AML-193 (cell line): ENCODE measurements at regions not wholly inside any gene's neighbourhood (a gene's known extent, or its start where the extent isn't known, plus 50 kb on each side); places are given as distances from the start of the nearest gene placed in this dataset.

Experiments
- DNase-seq, 2 experiments: peaks; one replicate each; lab custom pipeline; 2025; lab: John Stamatoyannopoulos, UW

DNA sequence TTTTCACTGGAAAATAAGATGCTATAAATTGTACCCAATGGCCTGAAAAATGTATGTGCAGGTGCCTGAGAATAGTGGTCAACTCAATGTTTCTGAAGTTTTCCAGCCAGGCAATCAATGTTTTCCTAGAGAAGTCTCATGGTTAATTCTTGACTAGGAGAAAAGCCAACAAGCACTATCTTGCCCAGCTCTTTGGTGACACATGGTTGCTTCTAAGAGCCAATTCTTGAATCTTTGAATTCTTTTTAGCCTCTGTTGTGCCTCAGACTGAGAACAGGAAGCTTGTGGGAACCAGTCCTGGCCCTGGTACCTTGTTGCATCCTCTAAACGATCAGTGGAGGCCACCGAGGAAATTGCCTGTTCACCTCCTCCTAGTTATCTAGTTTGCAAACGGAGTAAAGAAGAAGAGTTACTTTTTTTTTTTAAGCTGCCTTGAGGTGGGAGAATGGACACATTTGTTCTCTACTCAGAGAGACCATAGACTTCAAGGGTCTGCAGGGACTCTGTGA lies 144.0 kb upstream of the MKLN1 start:
- no peak for DNase-seq

DNA sequence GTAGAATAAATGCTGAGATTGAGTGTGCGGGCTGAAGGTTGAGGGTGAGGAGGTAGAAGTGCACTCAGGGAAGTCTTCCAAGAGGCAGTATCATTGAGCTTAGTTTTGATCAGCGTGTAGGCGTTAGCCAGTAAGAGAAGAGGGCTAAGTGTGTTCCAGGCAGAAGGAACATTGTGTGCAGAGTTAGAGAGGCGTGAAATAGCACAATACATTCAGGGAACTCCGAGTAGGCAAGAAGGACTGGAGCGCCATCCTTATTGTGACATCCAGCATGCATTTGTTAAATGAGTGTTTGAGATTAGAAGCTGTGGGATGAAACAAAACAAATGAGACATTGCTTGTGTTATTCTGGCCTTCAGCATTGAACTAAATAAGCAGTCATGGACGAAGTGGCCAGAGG lies 140.9 kb upstream of the MKLN1 start:
- no peak for DNase-seq

- DNase-seq, result peak; percentile 31 to 42
These were observed 139.0 kb upstream of the MKLN1 start for GRCh38 chr7:131188367-131189339.

DNA sequence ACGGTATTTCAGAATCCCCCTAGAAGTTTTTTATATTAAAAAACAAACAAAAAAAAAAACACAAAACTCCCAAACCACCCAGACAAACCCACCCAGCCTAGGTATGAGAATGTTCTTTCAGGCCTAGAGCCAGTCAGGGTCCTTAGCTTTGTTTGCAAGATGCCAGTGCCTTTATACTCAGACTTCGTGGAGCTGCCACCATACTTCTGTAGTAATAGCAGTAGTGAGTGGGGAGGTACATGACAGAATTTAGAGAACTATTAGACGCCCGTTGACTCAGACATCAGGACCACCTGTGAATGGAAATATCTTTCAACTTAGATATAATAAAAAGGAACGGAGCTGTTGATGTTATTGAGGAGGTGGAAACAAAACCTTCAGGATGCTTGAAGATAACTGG lies 138.2 kb upstream of the MKLN1 start:
- DNase-seq, result no peak

DNA sequence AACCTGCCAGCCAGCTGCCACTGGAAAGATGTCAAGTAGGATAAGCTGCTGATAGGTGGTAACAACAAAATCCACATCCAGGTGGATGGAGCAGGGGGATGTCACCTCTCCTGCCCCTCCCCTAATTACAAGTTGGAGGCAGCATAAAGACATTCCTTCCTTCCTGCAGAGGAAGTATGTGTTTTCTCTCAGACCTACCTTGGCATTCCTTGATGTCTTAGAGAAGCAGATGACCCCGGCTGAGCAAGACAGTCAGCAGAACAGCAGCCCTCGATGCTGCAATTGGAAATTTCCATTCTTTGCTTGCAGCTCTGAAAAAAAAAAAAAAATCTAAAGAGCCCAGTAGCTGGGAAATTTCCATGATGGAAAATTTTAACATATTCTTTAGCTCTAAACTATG lies 137.5 kb upstream of the MKLN1 start:
- DNase-seq, result no peak

- no peak for DNase-seq
These were observed 137.1 kb upstream of the MKLN1 start for GRCh38 chr7:131190581-131190980.

GRCh38 chr7:131194070-131194865 lies 133.4 kb upstream of the MKLN1 start:
- DNase-seq, result no peak

- no peak for DNase-seq
These were observed 130.9 kb upstream of the MKLN1 start for GRCh38 chr7:131196803-131197202.

GRCh38 chr7:131197920-131198615 lies 129.6 kb upstream of the MKLN1 start:
- no peak for DNase-seq

DNA sequence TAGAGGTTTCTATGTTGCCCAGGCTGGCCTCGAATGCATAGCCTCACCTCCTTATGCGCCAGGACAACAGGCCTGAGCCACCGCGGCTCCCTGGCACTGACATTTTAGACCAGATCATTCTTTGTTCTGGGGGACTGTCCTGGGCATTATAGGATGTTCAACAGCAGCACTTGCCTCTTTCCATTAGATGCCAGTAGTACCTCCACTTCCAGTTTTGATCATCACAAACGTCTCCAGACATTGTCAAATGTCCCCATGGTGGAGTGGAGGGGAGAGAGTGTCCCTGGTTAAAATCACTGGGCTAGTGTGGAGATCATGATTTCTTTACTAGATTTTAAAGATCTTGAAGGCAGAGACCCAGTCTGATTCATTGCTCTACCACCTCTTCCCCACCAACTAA lies 125.2 kb upstream of the MKLN1 start:
- DNase-seq, result no peak

GRCh38 chr7:131203291-131203976 lies 124.2 kb upstream of the MKLN1 start:
- DNase-seq, result no peak

DNA sequence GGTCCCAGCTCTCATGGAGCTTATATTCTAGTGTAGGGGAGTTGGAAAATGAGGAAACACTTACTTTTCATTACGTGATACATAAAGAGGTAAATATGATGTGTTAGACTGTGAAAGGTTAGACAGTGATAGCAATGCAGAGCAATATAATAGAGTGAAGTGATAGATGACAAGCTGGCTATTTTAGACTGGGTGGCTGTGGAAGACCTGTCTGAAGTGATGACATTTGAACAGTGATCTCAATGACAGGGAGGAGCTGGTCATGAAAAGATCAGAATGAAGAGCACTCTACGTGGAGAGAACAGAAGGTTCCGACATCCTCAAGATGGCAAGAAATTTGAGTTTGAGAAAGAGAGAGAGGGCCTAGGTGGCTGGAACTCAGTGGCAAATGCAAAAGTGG lies 118.9 kb upstream of the MKLN1 start:
- DNase-seq, result no peak

DNA sequence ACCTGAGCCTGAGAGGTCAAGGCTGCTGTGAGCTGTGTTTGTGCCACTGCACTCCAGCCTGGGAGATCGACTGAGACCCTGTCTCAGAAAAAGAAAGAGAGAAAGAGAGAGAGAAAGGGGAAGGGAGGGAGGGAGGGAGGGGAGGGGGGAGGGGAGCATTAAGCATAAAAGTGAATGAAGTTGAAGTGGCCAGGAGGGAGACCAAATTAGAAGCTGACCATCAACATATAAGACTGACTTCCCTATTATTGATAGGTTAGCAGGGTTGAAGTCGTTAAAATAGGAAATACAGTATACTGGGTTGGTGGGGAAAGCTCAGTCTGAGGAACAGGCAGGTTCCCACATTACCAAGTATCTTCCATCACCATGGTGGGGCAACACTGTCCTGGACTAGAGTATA lies 117.1 kb upstream of the MKLN1 start:
- no peak for DNase-seq

DNA sequence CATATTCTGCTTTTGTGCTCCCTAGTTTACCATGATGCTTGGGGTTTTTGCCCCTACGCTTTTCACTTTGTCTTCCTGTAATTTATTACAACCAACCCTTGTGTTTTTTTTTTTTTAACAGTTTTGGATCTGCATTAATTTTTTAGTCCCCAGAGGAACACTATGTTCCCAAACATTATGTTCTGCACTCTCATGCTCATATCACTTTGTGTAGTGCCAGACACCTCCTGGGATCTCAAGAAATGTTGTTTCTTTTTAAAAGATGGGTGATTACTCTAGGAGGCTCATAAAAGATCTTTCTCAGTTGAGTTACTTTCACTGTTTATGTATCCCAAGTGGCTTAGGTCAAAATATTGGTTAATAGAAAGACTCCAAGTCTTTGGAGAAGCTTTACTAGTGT lies 116.2 kb upstream of the MKLN1 start:
- no peak for DNase-seq

- DNase-seq, result no peak
These were observed 115.6 kb upstream of the MKLN1 start for GRCh38 chr7:131212114-131212513.

DNA sequence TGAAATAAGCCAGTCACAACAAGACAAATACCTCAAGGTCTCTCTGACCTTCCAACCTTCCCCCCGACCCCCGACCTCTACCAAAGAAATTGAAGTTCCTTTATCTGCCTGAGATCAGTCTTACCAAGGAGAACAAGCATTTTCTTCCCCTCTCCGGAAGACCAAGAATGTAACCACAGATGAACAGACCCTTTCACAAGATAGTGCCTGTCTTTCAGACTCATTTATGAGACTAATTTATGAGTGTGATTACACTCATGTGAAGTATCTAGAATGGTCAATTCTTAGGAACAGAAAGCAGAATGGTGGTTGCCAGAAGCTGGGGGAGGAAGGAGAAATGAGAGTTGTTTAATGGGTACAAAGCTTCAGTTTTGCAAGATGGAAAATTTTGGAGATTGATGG lies 108.9 kb upstream of the MKLN1 start:
- no peak for DNase-seq

DNA sequence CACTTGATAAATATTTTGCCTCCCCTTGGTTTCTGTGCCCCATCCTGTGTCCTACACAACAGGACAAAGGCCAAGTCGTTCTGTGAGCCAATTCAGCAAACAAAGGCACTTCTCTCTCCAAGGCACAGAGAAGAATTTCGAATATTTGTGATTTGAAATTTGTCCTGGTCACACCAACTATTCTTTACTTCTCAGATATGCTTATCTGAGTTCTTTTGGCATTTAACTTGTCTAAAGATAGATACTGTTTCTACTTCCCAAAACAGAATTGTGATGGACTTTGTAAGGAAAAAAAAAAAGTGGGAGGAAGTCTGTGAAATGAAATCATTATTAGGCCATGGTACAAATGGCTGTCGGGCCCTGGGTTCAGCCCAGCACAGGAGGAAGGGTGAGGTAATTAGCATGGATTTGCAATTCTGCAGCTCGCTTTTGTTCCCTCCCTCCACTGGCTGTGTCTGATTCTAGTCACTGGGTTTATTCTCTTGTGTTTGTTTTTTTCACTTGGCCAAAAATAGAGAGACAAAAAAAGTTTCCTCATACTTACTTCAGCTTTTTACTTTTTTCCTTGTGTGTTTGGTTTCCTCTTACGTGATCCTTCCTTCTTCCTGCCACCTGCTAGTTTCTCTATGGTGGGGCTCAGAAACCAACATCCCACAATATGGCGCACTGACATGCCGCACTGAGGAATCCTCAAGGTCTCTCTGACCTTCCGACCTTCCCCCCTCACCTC lies 108.2 kb upstream of the MKLN1 start:
- DNase-seq, result no peak

- DNase-seq, result no peak
These were observed 106.6 kb upstream of the MKLN1 start for GRCh38 chr7:131221061-131221460.

DNA sequence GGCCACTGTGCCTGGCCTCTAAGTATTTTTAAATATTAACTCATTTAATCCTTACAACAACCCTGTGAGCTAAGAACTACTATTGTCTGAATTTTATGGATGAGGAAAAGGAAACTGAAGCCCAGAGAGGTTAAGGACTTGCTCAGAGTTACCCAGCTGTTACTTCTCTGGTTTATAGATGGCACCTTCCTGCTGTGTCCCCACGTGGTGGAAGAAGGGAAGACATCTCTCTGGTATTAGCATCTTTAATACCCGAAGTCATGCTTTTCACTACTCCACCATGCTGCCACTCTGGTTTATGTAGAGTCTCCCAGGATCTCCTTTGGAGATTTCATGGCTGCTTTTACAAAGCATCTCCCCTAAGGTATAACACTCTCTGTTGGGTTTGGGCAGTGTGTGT lies 105.5 kb upstream of the MKLN1 start:
- DNase-seq, result no peak

DNA sequence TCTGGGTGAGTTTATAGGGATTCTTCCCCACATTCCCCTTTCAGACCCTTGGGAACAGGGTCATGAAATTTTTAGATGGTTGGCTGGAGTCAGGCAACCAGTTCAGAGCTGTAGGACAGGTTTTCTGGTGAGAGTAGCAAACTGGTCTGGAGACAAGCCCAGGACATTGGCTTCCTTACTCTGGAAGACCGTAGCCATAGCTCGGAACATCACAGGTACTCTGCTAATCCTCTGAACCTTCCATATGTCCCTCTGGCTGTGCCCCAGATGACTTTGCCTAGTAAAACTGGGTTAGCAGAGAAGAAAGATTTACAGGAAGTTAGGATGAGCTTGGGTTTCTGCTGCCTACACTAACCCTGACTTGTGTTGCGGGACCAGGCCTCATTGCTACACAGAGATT lies 104.5 kb upstream of the MKLN1 start:
- DNase-seq, result no peak

- no peak for DNase-seq
These were observed 102.7 kb upstream of the MKLN1 start for GRCh38 chr7:131224996-131225395.
